GM18498 (cell line): ENCODE measurements at regions not wholly inside any gene's neighbourhood (a gene's known extent, or its start where the extent isn't known, plus 50 kb on each side); places are given as distances from the start of the nearest gene placed in this dataset.
"Not testable (repeated sequence)": the region's sequence is repeated elsewhere in the genome, so short reads cannot be mapped to it uniquely, and the experiment has no call there.

Experiments used
- ATAC-seq: cut with Tn5 transposase; IDR thresholded peaks from one replicate; pipeline ENCODE4 v1.9.1; 2021; ENCODE audit warnings: mild to moderate bottlenecking, moderate library complexity; ENCODE audit not compliant: unreplicated experiment

DNA sequence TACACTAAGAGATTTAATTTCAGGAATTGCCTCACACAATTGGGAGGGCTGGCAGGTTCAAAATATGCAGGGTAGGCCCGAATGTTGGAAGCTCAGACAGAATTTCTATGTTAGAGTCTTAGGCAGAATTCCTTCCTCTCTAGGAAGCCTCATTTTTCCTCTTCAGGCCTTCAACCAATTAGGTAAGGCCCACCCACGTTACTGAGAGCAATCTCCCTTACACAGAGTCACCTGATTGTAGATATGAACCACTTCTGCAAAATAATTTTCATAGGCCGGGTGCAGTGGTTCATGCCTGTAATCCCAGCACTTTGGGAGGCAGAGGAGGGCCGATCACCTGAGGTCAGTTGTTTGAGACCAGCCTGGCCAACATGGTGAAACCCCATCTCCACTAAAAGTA lies 50.2 kb upstream of the HIVEP1 start:
- ATAC-seq = no peak

- no peak for ATAC-seq
Measured at GRCh38 chr6:11960909-11961779, 51.0 kb upstream of the HIVEP1 start.

DNA sequence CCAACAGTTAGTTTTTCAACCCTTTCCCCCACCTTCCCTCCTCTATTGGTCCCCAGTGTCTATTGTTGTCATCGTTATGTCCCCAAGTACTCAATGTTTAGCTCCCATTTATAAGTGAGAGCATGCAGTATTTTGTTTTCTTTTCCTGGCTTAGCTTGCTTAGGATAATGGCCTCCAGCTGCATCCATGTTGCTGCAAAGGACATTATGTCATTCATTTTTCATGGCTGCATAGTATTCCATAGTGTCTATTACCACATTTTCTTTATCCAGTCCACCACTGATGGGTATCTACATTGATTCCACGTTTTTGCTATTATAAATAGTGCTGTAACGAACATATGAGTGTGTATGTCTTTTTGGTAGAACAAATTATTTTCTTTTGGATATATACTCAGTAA lies 55.3 kb upstream of the HIVEP1 start:
- ATAC-seq = no peak

- ATAC-seq = no peak
Measured at GRCh38 chr6:11953641-11954040, 58.5 kb upstream of the HIVEP1 start.

- ATAC-seq = no peak
Measured at GRCh38 chr6:11952316-11952715, 59.8 kb upstream of the HIVEP1 start.

- no peak for ATAC-seq
Measured at GRCh38 chr6:11951868-11952267, 60.2 kb upstream of the HIVEP1 start.

DNA sequence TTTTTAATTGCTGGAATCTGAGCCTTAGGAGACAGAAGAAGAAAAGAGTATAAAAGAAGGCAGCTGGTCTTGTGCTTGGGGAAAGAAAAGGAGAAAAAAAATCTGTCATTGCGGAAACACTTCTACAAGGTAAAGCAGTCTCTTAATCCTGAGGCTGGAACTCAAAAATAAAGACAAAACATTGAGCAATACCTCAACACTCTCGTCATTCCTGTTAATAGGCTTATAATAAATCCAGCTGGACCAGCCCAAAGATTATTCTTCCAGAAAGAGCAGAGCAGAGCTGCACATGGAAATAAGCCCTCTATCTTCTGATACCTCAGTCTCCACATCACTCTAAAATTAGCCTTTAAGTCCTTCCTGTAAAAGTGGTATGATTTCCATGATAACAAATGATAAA lies 62.0 kb upstream of the HIVEP1 start:
- ATAC-seq = no peak

DNA sequence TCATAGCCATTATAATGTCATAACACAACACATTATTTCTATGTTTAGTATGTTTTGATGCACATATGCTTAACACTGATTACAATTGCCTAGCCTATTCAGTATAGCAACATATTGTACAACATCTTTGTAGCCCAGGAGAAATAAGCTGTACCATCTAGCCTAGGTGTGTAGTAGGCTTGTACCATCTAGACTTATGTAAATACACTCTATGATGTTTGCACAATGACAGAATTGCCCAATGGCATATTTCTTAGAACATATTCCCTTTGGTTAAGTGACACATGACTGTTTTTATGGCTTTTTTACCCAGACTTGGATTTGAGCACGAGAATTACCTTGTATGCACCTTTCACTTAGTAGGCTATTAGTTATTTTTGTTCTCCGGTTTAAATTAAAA lies 64.5 kb upstream of the HIVEP1 start:
- ATAC-seq = no peak

DNA sequence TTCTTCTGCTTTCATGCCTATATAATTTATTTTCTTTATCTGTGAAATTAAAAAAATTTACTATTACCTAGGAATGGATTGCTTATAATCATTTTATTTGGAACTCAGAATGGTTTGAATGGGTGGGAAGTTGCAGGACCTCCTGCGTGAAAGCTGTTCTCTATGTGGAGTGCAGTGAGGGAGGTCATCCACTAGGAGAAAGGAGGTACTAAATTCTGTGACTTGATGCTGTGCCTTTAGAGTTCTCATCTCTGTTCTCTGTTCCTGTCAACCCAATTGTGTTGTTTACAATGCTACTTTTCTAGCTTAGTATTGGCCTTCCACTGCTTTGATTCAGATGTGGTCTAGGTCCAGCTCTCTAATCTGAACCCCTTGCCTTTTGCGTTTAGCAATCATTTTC lies 65.0 kb upstream of the HIVEP1 start:
- no peak for ATAC-seq

- ATAC-seq = no peak
Measured at GRCh38 chr6:11944111-11944510, 68.0 kb upstream of the HIVEP1 start.

DNA sequence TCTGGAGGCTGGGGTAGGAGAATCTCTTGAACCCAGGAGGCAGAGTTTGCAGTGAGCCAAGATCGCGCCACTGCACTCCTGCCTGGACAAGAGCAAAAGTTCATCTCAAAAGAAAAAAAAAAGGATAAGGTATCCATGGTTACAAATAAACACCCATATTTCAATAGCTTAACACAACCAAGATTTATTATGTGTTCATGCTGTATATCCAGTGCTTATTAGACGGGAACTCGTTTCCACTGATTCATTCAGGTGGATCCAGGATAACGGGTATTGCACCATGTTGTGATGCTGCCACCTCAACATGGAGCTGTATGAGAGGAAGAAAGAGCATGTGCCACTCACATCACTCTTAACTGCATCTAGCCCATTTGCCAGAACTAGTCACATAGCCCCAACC lies 69.1 kb upstream of the HIVEP1 start:
- ATAC-seq = no peak

- no peak for ATAC-seq
Measured at GRCh38 chr6:11942185-11942864, 69.8 kb upstream of the HIVEP1 start.

DNA sequence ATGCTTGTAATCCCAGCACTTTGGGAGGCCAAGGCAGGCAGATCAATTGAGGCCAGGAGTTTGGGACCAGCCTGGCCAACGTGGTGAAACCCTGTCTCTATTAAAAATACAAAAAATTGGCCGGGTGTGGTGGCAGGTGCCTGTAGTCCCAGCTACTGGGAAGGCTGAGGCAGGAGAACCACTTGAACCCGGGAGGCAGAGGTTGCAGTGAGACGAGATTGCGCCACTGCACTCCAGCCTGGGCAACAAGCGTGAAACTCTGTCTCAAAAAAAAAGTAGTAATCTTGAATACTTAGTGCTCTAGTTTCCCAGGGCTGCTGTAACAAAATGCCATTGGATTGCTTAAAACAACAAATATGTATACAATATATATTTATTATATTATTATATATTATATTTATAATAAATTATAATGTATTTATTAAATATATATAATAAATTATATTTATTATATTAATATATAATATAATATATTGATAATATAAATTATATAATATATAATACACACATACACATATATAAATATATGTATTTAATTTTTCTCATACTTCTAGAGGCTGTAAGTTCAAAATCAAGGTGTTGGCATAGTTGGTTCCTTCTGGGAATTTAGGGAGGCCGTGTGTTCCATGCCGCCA lies 71.5 kb upstream of the HIVEP1 start:
- ATAC-seq = not testable (repeated sequence)

DNA sequence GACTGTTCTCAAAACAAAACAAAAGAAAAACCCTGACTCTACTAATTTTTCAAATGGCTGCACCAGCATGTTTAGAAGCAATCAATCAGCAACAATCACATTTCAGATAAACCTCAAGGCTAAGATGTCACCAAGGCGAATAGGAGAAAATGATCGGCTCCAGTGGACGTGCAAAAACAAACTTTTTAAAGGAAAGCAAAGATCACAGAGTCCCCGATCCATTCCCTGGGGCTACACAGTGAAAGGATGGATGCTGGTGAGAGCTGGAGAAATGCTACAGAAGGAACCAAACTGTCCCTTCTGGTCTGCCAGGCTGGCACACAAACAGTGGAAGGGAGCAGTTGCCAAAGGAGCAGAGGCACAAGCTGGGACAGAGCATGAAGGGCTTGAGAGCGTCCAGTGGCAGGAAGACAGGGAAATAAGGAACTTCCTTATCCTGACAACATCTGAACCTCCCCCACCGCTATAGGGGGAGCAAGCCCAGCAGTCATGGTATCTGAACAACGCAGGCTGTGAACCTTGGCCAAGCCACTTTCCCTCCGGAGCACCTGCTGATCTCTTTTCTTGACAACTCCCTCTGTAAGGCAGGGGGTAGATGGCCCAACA lies 73.7 kb upstream of the HIVEP1 start:
- ATAC-seq = no peak

- no peak for ATAC-seq
Measured at GRCh38 chr6:11934638-11935037, 77.5 kb upstream of the HIVEP1 start.

- ATAC-seq = not testable (repeated sequence)
Measured at GRCh38 chr6:11932892-11933291, 79.2 kb upstream of the HIVEP1 start.

DNA sequence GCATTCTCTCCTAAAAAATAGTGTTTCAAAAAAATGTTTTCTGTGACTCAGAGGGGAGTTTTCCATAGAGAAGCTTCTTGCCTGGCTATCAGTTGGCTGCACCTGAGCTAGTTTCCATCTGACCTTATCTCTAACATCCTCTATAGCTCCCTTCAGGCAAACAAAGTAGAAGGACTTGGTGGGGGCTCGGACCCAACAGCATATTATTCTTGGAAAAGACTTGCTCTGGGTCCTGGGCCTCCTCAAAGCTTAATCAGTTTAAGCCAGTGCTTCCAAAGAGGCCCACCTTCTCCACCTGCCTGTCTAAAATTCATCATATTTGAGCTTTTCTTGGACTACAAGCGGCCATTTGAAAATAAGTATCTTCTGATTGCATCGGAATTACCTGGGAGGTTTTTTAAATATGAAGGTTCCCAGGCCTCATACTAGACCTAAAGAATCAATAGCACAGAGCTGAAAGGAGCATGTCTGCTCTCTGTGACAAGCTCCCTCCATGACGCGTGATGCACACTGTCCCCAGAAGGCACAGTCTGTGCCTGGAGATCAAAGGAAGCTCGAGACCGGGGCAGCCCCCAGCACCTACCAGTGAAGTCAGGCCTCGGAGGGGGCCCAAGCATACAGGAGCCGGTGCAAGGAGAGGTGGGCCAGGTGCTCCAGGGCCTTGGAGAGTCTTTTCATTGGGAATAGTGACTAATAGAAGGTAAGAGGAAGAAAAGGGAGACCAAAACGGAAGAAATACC lies 80.6 kb upstream of the HIVEP1 start:
- ATAC-seq = no peak

DNA sequence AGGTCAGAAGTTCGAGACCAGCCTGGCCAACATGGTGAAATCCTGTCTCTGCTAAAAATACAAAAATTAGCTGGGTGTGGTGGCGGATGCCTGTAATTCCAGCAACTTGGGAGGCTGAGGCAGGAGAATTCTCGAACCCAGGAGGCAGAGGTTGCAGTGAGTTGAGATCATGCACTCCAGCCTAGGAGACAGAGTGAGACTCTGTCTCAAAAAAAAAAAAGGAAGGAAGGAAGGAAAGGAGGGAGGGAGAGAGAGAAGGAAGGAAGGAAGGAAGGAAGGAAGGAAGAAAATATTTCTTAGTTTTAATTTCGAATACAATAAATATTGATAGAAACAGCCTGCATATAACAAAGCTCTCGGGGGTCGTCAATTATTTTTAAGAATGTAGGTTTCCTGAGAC lies 81.3 kb upstream of the HIVEP1 start:
- not testable (repeated sequence) for ATAC-seq

GRCh38 chr6:11930240-11930639 lies 81.9 kb upstream of the HIVEP1 start:
- ATAC-seq = no peak

- no peak for ATAC-seq
Measured at GRCh38 chr6:11929241-11929835, 82.8 kb upstream of the HIVEP1 start.
